HG03432 (cell line): ENCODE measurements at regions not wholly inside any gene's neighbourhood (a gene's known extent, or its start where the extent isn't known, plus 50 kb on each side); places are given as distances from the start of the nearest gene placed in this dataset.
"Not testable (repeated sequence)": the region's sequence is repeated elsewhere in the genome, so short reads cannot be mapped to it uniquely, and the experiment has no call there.

Source experiments
- ATAC-seq: cut with Tn5 transposase; IDR thresholded peaks from one replicate; pipeline ENCODE4 v1.9.1; 2021; ENCODE audit warnings: mild to moderate bottlenecking, moderate library complexity; ENCODE audit not compliant: unreplicated experiment

DNA sequence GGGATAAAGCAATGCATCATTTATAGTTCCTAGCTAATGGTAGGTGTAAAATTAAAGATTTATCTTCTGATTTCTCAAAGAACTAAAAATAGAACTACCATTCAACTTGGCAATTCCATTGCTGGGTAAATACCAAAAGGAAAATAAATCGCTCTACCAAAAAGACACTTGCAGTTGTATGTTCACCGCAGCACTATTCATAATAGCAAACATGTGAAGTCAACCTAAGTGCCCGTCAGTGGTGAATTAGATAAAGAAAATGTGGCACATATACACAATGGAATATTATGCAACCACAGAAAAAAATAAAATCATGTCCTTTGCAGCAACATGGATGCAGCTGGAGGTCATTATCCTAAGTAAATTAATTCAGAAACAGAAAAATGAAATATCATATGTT is 192.8 kb upstream of the ADRA1D start:
- no peak for ATAC-seq

GRCh38 chr20:4441191-4441590 is 192.1 kb upstream of the ADRA1D start:
- no peak for ATAC-seq

DNA sequence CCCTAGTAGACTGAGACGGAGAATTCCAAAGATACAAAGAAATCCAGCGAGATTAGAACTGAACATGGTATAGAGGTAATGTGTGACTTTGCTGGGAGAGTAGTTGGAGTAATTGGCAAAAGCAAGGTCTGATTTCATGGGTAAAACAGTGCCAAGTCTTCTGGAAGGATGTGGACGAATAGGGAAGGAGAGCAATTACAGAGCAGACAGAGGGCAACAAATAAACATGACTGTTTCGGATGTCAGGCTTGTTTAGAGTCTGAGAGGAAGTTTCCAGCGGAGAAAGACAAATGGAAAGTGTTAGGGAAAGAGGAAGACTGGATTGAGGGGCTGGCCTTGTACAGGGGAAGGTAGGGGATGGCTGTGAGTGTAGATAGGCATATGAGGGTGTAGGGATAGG is 190.4 kb upstream of the ADRA1D start:
- ATAC-seq = no peak

- no peak for ATAC-seq
These were observed 188.0 kb upstream of the ADRA1D start for GRCh38 chr20:4437131-4437530.

DNA sequence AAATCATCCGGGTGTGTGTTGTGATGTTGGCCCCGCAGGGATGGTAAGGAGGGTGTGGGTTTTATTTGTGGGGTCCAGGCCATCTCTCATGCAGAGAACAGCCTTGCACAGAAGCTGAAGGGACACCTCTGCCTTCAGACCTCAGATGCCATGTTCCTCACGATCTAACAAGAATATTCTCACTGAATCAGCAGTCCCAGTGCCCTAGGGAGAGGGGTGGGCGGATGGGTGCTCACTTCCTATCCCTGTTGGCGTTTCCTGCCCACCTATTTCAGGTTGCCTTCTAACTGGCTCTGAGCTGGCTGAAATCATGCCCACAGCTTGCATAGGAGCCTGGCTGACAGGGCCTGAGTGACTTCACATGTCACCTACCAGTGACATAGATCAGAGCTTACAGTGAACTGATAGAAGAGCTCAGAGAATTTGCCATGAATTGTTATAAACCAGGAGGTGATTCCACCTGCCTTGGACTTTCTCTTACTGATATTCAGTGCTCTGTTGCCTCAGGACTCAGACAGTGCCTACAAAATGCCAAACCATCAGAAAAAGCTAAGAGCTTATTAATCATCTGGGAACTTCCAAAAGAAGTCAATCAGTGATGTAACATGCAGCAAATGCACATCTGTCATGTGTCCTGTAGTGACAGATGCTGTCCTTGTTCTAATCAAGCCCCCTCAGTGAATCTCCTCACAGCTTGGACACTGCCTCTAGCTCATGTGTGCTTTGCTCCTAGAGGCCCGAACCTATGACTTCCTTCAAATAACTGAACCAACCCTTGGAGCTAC is 186.8 kb upstream of the ADRA1D start:
- ATAC-seq = no peak

DNA sequence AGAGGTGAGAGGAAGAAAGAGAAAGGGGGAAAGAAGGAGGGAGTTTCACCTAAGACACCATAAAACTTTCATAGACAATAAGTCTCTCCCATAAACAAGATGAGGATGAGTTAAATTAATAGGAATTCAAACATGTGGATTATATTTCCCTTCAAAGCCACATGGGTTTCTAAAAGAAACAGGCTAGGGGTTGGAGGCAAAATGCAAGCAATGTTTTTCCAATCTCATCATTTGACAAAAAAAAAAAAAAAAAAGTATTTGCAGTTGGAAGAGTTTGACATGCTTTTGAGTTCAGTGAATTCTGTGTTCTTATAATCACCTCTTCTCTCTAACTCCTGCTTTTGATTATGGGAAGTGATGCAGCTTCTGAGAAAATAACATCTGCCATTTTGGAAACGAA is 186.1 kb upstream of the ADRA1D start:
- ATAC-seq = no peak

GRCh38 chr20:4434681-4435080 is 185.6 kb upstream of the ADRA1D start:
- no peak for ATAC-seq

DNA sequence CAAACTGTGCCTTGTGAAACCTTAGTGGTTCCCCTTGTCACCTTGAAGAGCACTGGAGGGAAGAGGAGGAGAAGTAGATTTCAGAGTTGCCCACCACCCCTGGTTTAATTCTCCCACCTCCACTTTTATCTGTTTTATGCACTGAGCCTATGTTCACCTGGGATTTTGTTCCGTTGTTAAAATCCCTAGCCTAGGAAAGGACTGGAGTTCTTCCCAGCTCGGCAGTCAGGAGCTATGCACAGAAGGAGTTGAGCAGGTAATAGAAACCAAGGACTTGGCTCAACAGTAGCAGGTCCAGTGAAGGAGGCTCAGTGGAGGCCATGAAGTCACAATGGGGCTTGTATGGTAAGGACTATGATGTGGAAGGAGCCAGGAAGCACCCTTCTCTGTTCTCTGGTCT is 182.4 kb upstream of the ADRA1D start:
- ATAC-seq = no peak

DNA sequence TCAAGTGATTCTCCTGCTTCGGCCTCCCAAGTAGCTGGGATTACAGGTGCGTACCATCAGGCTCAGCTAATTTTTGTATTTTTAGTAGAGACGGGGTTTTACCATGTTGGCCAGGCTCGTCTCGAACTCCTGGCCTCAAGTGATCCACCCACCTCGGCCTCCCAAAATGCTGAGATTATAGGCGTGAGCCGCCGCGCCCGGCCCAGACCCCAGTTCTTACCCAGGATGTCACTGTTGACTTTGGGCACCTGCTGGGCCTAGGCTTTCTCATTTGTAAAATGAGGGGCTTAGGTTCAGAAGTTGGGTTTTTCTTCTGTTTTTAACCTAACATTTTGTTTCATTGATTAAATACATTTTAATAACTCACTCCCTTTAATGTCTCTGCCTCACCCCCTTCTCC is 181.7 kb upstream of the ADRA1D start:
- ATAC-seq = not testable (repeated sequence)

DNA sequence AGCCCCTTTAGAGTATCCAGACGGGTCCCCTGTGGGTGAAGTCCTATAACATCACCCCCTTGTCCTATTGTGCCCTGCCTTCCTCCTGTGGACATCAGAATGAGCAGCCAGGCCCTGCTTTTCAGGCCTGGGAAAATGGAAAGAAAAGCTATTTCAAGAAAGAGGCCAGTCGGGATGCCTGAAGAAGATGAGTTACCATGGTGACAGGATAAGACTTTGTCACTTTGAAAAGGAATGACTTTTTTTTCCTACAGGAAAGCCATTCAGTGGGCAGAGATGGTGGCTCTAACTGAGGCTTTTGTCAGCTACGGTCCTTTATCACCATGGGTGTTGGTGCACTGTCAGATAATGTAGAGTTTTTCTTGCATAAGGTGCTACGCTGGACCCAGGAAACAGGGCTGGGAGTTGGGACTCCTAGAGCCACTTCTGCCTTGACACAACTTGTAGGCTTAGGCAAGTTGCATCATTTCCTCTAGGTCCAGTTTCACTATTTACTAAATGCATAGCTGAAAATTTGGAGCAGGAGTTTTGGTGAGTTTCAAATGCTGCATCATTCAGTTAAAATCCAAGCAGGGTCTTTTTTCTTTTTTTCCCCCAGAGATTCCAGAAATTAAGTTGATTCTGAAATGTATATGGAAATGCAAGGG is 179.0 kb upstream of the ADRA1D start:
- ATAC-seq = no peak

DNA sequence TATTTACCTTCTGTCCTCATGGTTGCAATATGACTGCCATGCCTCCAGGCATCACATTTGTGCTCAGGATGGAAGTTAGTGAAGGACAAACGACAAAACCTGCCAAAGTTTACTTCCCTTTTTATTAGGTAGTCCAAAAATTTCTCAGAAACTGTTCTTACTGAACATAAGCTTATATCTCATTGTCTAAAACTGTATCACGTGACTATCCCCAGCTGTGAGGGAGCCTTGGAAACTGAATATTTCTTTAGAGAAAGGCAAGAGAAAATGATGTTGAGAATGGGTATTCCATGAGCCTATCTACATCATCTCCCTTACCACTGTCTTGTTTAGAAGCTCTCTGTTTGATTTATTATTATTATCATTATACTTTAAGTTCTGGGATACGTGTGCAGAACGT is 169.1 kb upstream of the ADRA1D start:
- ATAC-seq = no peak

- no peak for ATAC-seq
These were observed 166.2 kb upstream of the ADRA1D start for GRCh38 chr20:4415281-4415680.

DNA sequence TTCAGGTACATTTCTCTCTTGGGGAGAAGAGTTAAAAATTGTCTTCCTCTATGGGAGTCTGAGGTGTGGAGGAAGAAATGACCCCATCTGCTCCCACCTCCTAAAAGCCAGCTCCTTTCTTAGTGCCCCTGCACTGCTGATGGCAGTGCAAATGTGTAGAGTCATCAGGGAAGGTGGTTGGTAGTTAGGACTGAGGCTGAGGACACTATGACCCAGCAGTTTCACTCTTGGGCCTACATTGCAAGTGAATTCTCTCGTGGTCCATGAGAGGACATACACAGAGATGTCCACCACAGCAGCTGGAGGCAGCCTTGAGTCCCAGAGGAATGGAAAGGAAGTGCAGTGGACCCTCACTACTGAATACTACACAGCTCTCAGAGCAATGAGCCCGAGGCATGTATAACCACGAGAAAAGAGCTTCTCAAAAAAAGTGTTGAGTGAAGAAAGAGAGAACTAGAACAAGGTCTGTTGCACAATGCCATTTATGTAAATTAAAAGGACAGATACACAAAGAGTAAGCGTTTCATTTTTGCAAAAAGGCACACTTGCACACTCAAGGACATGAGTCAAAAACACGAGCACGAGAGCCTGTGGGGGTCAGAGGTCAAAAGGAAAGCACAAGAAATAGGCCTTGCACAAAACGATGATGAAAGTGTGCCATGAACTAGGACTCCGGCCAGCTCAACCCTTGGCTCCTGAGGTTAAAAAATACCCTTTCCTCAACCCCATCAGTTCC is 164.4 kb upstream of the ADRA1D start:
- no peak for ATAC-seq

DNA sequence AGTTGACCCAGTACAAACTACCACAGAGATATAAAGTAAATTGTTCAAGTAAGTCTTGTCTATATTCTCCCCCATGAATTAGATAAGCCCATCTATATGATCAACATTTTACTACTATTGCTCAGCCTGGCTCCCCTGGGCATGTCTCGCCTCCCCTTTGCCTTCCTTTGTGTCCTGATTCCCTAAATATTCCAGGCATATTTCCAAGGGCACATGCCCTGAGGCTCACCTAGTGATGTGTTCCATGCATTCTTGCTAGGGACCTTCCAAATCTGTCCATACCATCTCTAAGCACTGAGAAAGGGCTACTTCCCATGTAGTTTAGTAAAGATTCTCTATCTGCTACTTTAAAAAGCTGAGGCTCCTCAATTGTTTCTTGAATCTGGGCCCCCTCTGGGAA is 163.1 kb upstream of the ADRA1D start:
- ATAC-seq = no peak

- ATAC-seq = no peak
These were observed 162.7 kb upstream of the ADRA1D start for GRCh38 chr20:4411744-4412143.

- no peak for ATAC-seq
These were observed 157.5 kb upstream of the ADRA1D start for GRCh38 chr20:4406627-4407026.

DNA sequence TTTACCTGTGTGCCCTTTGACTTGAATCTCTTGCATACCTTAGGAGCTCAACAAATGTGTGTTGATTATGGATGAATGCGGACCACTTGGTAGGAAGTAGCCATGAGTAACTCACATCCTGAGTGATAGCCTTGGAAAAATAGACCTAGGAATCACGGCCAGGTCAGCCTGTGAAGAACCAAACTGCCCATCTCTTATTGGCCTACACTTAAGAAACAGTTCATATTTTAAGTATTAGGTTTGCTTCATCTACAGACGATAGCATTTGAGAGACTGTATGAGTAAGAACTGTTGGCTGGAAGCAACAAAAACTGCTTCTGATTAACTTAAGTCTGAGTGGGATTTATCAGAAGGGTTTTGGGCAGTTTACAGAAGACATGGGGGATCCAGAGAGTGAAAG is 152.5 kb upstream of the ADRA1D start:
- ATAC-seq = no peak

DNA sequence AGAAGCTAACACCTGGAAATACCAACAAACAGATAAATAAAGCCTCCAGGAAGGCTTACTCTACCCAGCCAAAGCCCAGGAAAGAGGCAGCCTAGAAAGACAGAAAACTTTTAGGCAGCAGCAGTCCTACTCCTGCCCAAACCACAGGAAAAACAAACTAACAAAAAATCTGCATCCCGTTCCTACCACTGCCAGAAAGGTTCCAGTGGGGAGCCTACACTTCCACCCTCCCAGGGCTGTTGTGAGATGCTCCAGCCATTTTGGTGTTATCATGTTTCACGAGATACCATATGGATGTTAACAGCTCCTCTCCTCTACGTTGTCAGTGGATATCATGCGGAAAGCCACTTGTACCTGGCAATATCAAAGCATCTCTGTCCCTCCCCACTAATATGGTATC is 135.9 kb upstream of the ADRA1D start:
- ATAC-seq = no peak

DNA sequence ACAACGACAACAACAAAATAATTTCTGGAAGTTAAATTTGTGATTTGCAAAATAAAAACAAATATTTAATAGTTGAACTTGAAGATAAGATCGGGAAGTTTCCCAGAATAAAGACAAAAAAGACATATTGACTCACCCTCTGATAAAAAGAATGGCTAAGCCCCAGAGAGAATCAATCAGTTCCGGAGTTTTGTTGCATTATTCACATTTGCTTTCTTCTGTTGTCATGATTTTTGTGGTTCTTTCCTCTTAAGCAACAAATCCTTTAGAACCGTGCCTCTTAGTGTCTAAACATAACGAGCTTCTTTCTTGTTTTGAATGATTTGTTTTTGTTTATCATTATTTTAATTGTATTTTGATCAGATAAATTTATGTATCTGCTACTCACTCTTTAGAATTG is 134.9 kb upstream of the ADRA1D start:
- no peak for ATAC-seq

- ATAC-seq = no peak
These were observed 126.8 kb upstream of the ADRA1D start for GRCh38 chr20:4375881-4376280.

DNA sequence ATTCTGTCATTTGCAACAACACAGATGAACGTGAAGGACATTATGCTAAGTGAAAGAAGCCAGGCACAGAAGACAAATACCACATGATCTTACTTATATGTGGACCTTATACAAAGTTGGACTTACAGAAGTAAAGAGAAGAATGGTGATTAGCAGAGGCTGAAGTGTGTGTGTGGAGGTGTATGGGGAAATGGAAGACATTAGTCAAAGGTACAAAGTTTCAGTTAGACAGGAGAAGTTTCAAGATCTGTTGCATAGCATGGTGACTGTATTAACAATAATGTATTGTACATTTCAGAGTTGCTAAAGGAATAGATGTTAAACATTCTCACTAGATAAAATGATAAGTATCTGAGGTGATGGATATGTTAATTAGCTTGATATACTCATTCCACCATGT is 124.4 kb upstream of the ADRA1D start:
- no peak for ATAC-seq

GRCh38 chr20:4371623-4372251 is 122.7 kb upstream of the ADRA1D start:
- ATAC-seq = no peak
